Stimulated activated CD4-positive, alpha-beta T cell treated with anti-CD3 and anti-CD28 coated beads, Interleukin-15, amount 100 ng/mL, for 24 hours (primary cell): ENCODE measurements at regions not wholly inside any gene's neighbourhood (a gene's known extent, or its start where the extent isn't known, plus 50 kb on each side); places are given as distances from the start of the nearest gene placed in this dataset.
"Not testable (repeated sequence)": the region's sequence is repeated elsewhere in the genome, so short reads cannot be mapped to it uniquely, and the experiment has no call there.

Experiments
- DNase-seq: peaks from one replicate; pipeline ENCODE4 v3.0.0-alpha.2; 2020

DNA sequence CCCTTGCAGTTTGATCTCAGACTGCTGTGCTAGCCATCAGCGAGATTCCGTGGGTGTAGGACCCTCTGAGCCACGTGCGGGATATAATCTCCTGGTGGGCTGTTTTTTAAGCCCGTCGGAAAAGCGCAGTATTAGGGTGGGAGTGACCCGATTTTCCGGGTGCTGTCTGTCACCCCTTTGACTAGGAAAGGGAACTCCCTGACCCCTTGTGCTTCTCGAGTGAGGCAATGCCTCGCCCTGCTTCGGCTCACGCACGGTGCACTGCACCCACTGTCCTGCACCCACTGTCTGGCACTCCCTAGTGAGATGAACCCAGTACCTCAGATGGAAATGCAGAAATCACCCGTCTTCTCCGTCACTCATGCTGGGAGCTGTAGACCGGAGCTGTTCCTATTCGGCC lies 728.9 kb upstream of the SPRY2 start:
- DNase-seq = not testable (repeated sequence)

DNA sequence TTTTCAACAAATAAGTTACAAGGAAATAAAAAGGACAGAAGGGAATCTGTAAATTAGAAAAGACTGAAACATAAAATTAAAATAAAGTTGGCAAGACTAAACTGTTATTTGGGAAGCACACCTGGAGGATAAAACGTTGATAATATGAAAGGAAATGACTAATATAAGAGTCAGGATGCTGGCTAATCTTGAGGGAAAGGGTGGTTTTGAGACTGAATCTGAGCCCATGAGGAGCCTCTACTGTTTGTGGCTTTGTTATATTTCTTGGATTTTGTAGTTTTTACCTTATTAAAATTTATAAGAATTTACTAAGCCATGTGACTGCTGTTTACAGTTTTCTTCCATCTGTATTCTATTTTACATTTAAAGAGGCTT lies 718.0 kb upstream of the SPRY2 start:
- no peak for DNase-seq

DNA sequence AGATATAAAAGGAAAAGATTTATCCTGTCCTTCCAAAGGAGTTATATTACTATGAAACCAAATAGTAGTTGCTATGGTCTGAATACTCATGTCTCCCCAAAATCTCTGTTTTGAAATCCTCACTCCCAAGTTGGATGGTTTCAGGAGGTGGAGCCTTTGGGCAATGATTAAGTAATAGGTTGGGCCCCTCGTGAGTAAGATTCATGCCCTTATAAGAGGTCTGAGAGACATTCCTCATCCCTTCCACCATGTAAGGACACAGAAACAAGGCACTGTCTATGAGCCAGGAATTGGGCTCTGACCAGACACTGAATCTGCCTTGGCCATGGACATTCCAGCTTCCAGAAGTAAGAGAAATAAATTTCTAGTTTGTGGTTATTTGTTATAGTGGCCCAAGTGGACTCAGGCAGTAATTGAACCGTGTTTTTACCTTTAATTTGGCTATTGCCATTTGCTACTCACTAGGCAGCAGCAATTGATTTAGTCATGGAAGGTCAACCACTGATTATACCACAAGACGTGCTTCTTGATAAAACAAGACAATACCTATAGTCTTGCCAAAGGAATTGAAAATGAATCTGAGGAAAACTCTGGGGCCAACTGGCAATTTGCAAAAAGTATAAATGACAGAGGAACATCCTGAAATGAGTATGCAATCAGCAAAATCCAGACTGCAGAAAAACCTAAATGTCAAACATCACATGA lies 717.4 kb upstream of the SPRY2 start:
- DNase-seq = no peak

DNA sequence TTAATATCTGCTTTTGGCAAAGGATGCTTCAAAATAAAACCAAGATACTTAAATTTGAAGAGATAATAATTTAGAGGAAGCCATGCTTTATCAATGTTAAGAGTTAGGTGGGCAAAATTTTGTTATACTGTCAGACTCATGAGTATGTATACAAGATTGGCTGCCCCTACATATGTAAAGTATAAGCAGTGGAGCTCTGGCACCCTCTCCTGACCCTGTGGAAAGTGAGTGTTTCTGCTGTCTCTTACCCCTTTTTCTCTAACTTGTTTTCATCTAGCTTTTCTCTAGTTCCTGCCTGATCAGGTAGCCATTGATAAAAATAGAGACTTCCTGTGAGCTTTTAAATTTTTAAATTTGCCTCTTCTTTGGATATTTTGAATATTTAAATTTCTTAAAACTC lies 710.9 kb upstream of the SPRY2 start:
- DNase-seq = no peak

DNA sequence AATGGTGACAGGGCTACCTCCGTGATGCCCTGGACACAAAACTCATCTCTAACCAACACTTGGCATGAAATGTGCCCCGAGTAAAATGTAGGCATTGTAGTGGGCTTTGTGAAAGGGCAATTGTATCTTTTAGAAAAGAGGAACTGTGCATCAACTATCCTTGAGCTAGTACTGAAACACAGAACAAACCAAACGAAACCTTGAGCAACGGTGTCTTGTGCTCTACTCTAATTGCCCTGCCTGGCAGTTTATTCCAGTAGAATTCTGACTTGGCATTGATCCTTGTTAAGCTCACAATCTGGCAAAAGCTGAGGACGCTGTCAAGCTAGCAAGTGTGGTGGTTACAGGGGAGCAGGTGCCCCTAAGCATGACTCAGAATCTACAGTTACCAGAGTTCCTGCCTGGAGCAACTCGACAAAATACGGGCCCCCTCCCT lies 707.1 kb upstream of the SPRY2 start:
- DNase-seq = no peak

DNA sequence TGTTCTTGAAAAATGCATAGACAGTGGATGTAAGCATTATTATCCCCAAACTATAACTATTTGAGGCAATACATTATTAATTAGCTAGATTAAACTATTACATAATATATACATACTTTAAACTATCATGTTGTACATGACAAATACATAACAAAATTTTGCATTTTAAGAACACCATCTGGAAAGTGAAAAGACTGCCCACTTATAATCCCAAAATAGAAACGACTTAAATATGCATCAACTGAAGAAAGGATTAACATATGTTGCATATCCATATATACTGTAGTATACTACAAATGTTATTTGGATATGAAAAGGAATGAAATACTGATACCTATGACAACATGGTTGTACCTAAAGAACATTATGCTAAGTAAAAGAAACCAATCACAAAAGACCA lies 700.8 kb upstream of the SPRY2 start:
- DNase-seq = no peak

DNA sequence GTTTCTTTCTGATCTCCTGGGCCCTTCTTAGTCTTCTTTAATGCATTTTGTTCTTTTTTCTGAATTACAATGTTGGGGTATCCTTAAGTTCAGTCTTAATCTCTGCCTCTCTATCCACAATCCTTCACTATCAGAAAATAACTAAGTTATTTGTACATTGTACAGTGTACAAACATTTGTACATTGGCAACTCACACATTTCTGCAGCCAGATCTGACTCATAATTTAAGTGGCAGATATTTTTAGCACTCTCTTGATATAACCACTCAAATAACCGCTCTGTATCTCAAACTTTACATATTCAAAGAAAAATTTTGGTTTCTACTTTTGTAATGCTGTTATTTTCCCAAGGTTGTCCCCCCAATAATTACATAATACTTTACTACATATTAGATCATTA lies 691.1 kb upstream of the SPRY2 start:
- no peak for DNase-seq

DNA sequence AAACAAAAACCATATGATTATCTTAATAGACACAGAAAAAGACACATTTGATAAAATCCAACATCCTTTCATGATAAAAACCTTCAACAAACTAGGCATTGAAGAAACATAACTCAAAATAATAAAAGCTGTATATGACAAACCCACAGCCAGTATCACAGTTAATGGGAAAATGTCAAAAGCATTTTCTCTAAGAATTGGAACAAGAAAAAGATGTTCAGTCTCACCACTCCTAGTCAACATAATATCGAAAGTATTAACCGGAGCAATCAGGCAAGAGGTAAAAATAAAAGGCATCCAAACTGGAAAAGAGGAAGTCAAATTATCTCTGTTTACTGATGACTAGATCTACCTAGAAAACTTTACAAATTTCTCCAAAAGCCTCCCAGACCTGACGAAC lies 684.2 kb upstream of the SPRY2 start:
- no peak for DNase-seq

DNA sequence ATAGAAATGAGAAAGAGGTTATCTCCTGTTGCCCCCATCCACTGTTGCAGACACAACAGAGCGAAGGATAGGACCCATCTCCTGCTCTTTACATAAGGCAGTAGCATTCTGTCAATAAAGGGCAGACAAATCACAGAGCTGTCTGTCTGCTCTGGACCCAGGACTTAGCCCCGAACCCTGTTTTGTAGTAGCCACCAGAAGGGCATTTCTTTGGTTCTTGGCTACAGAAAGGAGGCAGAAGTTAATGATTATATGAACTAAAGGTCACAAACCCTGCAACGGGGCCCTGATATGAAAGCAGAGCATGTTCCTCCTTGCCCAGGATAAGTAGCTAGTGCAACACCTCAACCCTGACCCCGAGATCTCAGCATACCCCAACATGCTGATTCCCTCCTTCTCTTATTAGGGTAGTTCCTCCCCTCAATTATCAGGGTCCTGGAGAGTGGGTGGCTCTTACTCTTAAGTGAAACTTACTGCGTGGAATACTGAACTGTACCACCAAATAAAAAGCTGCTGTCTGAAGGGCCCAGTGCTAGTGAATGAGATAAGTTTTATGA lies 680.4 kb upstream of the SPRY2 start:
- DNase-seq = no peak

DNA sequence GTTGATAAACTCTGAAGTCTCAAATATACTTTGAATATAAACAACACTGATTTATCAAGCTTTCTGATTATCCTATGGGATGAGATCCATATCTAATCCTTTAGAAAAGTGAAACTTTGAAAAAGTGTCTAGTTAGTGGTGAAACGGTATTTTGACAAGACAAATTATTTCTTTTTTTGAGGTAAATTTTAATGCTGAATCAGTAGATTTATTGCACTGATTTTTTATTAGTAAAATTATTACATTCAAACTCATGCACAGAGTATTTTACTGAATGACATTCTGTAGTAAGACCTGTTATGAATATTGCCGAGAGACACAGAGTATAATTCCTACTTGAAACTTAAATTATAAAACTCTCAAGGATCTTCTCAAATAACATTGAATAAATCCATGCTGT lies 679.1 kb upstream of the SPRY2 start:
- no peak for DNase-seq

DNA sequence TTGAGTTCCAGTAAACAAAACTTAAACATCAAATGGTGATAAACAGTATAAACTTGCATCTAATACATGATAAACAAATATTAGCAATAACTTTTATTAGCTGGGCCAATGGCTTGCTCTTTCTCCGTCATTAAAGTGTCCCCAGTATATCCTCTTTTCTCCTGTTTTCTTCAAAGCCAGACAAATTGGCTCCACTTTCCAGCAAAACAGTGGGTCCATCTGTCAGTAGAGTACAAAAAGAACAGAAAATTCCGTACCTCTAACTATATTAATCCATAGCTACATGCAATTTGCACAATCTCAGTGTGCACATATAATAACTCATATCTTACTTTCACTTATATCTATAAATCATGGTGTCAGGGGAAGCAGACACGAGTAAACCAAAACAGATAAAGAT lies 678.0 kb upstream of the SPRY2 start:
- DNase-seq = no peak

DNA sequence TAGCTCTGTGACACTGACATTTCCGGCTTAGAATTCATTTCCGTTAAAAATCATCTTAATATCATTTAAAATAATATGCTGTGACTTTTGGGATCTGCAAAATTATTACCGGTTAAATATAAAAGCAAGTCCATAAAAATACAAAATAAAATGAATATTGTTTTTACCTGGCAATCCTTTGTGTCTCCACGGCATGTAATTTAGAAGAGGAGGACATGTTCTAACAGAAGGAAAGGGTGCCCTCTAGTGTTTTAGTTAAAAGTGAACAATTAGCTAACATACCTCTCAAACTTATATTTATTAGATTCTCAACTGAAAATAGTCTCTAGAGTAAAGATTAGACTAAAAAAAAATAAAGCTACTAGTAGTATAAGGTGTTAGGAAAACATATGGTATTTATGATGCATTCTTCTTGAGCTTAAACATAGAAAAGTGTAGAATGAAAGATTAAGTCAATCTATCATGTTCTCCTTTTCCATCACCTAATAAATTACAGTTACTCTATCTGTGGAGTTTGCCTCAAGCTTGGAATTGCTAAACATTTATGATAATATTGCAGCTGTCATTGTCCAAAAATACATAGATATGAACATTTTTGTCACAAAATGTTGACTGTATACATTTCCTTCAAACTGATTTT lies 676.7 kb upstream of the SPRY2 start:
- no peak for DNase-seq

DNA sequence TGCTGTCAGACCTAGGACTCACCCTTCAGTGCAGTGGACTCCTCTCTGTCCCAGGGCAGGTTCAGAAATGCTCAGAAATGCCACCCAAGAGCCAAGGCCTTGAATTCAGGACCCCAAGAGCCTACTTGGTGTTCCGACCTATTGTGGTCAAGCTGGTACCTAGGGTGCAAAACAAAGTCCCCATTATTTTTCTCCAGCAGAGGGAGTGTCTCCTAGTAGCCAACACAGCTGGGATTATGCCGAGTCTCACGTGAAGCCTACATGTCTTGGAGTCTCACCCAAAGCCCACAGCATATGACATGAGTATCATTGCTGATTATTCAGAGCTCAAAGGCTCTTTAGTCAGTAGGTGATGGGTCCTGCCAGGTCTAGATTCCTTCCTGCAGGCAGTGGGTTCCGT lies 671.1 kb upstream of the SPRY2 start:
- DNase-seq = no peak

DNA sequence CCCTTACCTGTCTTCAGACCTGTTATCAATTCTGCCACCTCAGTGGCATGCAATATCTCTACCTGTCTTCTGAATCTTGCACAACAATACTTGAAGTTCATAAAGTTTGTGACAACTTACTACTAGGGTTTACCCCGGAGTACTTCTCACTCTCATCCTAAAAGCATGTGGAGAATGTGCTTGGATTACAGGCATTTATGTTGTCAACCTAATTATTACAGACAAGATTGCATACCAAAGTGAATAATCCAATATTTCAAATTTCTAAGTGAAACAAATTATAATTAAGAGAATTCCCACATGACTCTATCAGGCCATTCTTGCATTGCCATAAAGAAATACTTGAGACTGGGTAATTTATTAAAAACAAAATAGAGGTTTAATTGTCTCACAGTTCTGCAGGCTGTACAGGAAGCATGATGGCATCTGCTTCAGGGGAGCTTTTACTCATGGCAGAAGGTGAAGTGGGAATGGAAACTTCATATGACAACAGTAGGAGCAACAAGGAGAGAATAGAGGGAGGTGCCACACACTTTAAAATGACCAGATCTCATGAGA lies 661.0 kb upstream of the SPRY2 start:
- no peak for DNase-seq

DNA sequence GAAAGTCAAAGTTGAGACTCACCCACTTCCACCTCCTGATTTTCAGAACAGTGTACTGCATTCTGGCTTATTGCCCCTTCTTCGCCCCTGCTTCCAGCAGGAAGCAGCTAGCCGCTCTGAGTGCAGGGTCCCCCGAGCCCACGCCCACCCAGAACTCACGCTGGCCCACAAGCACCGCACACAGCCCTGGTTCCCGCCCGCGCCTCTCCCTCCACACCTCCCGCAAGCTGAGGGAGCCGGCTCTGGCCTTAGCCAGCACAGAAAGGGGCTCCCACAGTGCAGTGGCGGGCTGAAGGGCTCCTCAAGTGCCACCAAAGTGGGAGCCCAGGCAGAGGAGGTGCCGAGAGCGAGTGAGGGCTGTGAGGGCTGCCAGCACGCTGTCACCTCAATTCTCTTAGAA lies 657.7 kb upstream of the SPRY2 start:
- not testable (repeated sequence) for DNase-seq

DNA sequence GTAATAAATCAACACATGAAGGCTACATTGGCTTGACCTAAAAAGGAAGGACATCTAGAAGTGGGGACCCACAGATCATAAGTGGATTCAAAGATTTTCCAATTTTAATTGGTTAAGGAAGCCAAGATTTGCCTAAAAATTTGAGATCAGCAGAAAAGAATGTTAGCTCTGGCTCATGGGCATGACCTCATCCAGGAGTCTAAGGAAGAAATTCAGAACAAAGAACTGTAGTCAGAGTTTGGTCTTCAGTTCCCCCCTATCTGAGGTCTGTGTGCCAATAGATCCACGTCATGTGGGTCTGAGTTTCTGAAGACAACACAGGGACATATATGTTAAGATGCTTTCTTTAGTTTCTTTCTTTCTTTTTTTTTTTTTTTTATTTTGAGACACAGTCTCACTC lies 648.8 kb upstream of the SPRY2 start:
- no peak for DNase-seq

DNA sequence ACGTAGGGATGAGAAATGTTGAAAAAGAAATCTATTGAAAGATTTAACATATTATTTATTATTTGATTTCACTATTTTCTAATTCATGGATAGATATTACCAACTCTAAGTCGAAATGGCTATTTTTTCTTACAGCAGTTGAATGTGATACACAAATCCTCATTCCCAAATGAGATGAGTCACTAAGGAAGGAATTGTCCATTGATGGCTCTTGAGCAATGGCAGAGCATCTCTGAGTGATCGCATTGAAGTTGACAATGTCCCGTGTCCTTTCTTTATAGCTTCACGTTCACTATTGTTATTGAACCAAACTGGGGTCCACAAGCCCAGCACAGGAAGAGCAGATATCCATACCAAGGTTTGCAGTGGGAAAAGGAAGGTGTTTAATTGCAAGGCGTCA lies 648.3 kb upstream of the SPRY2 start:
- DNase-seq = no peak

DNA sequence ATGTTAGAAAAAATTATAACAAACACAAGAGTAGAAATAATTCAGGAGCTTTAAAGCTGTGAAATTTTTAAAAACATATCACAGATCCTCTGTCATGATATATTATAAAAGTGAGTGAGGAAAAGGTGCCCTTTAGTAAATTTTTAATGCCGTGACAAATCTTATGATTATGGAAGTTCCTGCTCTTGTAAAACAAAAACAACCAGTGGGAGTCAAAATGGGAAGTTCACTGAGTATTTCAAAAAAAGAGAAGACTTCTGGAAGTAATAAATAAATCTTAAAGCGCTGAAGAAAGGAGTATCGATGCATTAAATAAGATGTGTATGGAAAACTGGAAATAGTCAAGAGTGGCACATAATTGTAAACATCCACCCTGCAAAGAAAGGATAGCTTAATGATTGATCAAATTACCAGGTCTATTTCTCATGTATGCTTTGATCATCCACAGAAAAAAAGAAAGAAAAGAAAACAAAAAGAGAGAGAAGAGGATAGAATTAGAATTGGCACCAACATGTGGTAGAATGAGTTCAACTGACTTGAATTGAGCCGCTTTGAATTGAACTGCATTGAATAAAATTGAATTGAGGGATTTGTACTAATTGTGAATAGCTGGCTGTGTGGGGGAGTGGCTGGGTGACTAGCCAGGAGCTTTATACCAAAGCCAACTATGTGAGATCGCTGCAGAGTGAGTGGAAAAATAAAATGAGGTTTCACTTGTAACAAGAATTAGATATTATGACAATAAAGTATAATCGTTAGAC lies 647.6 kb upstream of the SPRY2 start:
- DNase-seq = no peak

DNA sequence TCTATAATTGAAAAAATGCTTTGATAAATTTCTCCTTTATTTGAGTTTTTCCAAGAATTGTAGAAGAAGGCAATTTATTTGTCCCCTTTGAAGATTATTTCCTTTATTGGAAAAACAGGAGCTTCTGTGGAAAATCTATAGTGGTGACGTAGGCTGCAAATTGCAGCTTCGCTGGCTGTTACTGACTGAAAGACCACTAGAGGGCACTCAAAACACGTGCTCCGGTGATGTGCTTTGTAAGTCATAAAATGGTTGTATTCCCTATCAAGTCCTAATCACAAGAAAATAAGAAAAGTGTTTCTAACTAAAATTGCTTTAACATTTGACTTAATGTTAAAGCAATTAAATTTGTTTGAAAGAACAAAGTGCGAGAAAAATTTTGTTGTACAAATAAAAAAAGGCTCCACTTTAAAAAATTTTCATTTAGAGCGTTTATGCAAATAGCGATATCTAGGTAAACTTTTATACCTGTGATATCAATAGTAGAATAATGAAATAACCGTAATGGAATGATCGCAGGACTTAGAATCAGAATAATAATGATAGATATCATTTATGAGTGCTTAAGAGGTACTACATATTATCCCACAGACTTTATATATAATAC lies 638.2 kb upstream of the SPRY2 start:
- DNase-seq = peak; percentile 20

DNA sequence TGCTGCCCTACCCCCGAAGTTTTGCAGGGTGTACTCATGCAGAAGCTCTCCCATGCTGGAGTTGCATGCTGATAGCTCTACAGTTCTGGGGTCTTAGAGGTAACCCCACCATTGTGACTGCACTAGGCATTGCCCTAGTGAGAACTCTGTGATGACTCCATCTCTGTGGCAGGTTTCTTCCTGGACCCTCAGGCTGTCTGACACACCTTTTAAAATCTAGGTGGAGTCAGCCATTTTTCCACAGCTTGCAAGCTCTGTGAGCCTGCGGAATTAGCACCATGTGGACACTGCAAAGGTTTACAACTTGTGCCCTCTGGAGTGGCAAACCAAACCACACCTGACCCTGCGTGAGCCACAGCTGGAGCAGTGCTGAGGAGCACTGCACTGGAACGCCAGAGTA lies 636.2 kb upstream of the SPRY2 start:
- DNase-seq = no peak

DNA sequence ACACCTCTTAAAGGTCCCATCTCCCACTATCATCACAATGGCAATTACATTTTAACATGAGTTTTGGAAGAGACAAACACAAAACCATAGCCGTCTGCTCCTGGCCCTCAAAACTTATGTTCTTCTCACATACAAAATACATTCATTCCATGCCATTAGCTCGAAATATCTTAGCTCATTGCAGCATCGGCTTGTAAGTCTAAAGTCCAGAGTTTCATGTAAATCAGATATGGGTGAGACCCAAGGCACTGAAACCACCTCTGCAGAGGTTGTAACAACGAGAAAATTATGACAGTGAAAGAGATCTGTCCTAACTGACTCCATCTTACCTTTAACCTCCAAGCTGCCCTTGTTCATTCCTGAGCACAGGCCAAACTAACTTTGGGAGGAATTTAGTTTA lies 635.0 kb upstream of the SPRY2 start:
- no peak for DNase-seq

DNA sequence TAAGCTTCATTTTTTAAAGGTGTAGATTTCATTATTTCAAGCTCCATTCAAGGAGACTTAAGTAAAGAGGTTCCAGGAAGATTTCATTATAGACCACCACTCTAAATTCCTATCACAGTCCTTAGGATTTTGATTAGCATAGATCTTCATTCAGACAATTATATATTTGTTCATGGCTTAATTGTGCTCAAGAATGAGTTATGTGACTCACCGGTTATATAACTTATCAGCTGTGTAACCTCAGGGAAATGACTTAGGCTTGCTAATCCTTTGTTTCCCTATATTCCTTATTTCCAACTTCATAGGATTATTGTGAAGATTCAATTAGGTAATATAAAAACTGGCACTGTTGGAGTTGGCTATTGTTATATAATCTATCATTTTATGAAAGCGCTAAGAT lies 632.8 kb upstream of the SPRY2 start:
- no peak for DNase-seq

DNA sequence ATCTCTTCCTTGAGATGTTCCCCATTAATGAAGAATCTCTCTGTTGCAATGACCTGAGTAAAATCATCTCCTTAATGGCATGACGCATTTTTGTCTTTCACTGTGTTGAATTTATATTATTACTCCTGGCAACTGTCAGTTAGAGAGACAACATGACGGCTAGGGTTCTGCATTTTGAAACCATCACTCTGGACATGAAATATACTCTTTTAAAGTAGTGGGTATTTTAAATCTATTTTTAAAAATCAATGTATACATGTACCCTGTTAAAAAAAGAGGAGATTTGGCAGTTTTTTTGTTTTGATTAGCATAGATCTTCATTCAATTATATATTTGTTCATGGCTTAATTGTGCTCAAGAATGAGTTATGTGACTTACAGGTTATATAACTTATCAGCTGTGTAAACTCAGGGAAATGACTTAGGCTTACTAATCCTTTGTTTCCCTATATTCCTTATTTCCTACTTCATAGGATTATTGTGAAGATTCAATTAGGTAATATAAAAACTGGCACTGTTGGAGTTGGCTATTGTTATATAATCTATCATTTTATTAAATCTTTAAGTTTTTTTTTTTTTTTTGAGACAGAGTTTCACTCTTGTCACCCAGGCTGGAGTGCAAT lies 632.0 kb upstream of the SPRY2 start:
- DNase-seq = no peak
